ENCODE measurements at regions not wholly inside any gene's neighbourhood (a gene's known extent, or its start where the extent isn't known, plus 50 kb on each side); places are given as distances from the start of the nearest gene placed in this dataset.

- no peak for DNase-seq (ENCODE audit: low spot score)
Observed at GRCh38 chr1:188382851-188383250, 1554.1 kb downstream of the PLA2G4A start.

GRCh38 chr1:188386161-188386560, 1557.4 kb downstream of the PLA2G4A start:
- DNase-seq (ENCODE audit: low spot score) = no peak

- no peak for DNase-seq (ENCODE audit: low spot score)
Observed at GRCh38 chr1:188386666-188387065, 1557.9 kb downstream of the PLA2G4A start.

DNA sequence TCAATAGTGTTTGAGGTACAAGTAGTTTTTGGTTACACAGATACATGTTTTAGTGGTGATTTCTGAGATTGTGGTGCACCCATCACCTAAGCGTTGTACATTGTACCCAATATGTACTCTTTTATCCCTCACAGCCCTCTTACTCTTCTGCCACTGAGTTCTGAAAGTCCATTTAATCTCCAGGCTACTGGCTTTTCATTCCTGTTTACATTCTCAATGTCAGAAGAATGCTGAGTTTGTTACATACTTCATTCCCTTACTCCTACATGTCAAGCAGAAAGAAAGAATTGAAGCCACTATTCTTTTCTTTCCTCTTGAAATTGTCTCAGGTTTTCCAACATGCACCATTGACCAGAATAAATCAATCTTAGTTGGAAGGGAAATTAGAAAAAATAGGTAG, 1565.9 kb downstream of the PLA2G4A start:
- DNase-seq (ENCODE audit: low spot score) = no peak

GRCh38 chr1:188397521-188397920, 1568.8 kb downstream of the PLA2G4A start:
- no peak for DNase-seq (ENCODE audit: low spot score)

DNA sequence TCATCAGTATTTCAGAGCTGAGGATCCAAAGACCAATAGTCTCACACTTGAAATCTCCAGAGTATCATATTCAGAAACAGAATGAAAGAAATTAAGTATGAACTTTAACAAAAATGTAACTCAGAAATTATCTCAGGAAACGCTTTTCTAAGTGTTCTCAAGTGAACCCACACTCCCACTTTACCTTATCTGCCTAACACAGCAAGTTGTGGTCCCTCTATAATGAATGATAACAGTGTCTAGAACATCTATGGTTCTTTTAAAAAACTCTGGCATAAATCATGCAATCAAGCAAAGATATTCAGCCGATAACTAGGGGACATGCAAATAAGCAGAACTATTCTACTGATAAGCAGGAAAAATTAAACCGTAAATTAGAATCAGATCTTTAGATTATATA, 1574.2 kb downstream of the PLA2G4A start:
- DNase-seq (ENCODE audit: low spot score) = no peak

DNA sequence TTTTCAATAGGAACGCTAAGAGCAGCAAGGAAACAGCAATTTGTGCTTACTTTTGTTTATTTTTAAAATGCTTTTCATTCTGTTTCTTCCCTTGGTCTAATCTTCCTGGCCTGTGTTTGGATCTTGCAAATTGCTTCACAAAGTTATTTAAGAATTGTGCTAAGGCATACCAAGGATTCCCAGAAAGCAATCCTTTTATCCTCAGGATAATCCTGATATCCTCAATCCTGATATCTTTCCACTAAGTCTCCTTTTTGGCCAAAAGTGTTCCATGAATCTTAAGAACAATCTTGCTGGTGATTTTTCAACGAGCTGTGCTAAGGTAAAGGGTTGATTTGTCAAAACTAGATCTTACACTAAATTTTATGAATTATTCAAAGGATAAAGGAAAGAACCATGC, 1577.9 kb downstream of the PLA2G4A start:
- DNase-seq (ENCODE audit: low spot score) = no peak

DNA sequence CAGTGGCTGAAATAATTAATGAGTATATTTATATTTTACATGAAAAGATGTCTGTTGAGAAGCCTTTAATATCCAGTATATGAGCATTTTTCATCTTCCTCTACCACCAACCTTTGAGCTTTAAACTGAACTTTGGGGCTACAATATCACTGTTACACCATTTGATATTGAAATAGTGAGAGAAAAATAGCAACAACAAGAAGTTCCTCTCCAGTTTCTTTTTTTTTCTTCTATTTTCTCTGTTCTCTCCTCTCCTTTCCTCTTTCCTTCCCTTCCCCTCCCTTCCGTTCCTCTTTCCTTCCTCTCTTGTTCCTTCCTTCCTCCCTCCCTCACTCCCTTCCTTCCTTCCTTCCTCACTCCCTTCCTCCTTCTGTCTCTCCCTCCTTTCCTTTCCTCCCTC, 1591.4 kb downstream of the PLA2G4A start:
- no peak for DNase-seq (ENCODE audit: low spot score)

DNA sequence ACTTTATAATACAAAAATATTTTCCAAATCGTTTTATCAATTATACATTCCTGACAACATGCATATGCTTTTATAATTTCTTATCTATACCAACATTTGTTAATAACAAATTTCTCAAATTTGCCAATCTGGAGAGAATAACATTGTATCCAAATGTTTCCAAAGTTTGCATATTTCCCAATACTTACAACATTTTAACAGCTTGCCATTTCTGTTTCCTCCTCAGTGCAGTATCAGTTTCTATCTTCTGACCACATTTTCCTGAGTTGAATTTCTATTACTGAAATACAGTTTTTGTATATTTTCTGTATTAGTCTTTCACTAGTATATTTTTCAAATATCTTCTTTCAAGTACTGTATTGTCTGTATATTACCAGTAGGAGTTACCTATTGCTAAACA, 1594.3 kb downstream of the PLA2G4A start:
- no peak for DNase-seq (ENCODE audit: low spot score)

GRCh38 chr1:188424176-188424575, 1595.4 kb downstream of the PLA2G4A start:
- no peak for DNase-seq (ENCODE audit: low spot score)

DNA sequence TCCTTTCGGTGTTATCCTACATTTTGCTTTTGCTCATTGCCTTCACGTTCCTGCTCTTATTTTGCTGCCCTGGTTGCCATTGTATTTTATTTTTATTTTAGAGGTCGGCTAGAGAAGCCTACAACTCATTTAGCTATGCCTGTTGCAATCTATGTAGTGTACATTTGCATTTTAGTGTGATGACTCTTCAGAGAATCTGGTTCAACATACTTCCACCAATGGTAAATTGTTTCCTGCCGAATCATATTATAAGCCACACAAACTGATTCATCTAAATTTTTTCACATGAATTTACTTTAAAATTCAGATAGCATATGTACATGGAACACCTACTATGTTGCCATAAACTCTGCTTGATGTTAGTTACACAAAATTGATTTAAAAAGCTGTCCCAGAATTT, 1596.9 kb downstream of the PLA2G4A start:
- DNase-seq (ENCODE audit: low spot score) = no peak

DNA sequence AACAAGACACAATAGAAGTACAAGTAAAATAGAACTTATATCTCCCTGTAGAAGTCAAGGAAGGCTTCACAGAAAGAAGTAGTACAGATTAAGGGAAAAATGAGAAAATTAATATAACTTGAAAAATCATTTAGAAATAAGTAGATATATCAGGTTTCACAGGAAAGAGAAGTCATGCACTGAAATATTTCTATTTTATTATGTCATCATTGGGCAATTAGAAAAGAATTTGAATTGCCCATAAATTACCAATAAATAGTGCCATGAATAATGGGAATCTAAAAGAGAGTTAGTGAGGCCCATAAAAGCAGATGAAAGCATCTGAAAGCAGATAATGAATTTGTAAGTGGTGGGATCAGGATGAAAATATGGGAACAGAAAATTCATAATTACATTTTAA, 1597.8 kb downstream of the PLA2G4A start:
- DNase-seq (ENCODE audit: low spot score) = no peak

DNA sequence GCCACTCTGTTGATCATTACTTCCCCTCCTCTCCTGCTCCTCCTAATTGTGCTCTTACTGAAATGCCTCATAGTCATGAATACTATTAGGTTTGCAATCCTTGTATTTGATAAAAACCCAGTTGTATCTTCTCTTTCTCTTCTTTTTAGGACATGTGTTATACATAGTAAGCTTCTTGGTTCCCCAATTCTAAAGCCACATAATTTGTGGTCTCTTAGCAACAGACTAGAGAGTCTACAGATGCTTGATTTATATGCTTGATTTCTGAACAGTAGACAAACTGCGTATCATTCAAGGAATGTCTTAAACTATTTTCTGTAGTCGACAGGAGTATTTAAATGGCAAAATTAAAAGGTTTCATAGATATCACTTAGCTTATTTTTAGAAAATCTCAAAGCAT, 1598.9 kb downstream of the PLA2G4A start:
- no peak for DNase-seq (ENCODE audit: low spot score)

- no peak for DNase-seq (ENCODE audit: low spot score)
Observed at GRCh38 chr1:188429386-188429785, 1600.6 kb downstream of the PLA2G4A start.

- no peak for DNase-seq (ENCODE audit: low spot score)
Observed at GRCh38 chr1:188432427-188432826, 1603.7 kb downstream of the PLA2G4A start.

DNA sequence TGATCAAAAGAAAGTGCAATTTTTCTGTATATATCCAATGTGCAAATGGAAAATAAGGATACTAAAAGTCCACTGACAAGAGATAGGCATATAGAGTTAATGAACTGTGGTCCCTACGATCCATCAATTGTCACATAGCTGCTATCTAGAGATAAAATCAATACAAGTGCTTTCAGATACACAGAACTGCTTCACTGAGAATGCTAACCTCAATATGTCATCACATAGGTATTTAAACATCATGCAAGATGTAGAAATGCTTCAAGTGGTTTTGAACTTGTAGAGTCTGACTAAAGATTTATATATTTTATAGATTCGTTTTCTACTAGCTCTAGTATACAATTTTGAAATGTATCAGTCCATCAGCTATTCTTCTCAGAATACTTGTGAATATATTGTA, 1604.7 kb downstream of the PLA2G4A start:
- no peak for DNase-seq (ENCODE audit: low spot score)

DNA sequence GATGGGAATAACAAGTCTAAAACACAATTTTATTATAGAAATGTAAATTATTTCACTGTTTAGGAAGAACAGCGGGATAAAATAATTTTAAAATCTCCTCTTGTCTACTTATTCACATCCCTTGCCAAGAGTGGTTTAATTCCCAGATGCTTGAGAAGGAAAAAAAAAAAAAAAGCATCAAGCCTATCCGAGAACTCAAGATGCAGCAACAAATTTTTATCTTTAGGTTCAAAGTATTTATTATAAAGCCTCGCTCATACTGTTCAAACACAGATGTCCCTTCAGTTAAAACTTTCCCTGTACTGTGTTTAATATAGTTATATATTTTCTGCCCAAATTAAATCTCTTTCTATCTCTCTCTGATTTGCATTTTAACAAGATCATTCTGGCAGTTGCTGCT, 1615.8 kb downstream of the PLA2G4A start:
- no peak for DNase-seq (ENCODE audit: low spot score)

DNA sequence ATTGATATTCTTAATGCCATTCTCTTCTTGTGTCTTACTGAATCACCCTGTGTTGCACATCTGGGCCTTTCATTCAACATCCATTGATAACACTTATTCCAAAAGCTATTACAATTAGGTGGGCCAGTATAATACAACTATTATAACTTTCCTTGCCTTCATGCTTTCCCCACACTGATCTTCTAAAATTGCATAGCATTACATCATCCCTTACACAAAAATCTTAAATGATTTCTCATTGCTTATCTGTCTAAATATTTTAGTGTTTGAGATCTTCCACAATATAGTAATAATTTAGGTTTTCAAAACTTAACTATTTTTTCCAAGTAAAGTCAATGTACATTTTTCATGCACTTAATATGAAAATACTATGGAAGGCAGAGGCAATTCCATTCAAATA, 1634.1 kb downstream of the PLA2G4A start:
- DNase-seq (ENCODE audit: low spot score) = no peak

DNA sequence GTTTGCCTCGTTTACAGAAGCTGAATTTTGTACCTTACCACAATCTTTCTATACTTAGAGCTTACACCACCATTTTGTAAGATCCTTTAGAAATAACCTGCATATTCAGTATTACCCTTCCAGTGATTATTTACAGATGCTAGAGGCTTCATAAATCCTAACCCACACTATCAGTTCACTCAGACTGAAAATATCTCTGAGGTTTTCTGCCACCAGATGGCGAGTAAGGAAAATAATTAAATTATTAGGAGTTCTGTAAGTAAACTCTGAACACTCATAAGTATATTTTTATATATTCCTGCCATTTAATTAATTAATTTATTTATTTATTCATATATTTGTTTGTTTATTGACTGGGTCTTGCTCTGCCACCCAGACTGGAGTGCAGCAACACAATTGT, 1635.2 kb downstream of the PLA2G4A start:
- no peak for DNase-seq (ENCODE audit: low spot score)

DNA sequence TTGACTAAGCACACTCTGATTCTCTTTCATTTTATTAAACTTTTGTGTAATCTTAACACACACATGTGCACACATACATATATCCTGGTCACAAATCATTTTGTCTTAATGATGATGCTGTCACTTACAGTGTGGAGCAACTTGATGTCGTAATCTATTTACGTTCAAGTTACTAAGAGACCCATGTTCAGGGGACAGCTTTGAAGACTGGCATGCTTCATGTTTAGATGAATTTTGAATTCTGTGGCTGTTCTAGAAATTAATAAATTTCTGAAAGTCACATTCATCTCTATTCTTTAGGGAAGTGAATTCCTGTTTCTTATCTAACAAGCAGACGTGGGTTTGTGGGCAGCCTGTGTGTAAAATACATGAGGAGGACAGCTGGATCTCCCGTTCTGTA, 1637.8 kb downstream of the PLA2G4A start:
- DNase-seq (ENCODE audit: low spot score) = no peak

GRCh38 chr1:188476606-188477005, 1647.9 kb downstream of the PLA2G4A start:
- DNase-seq (ENCODE audit: low spot score) = no peak

- no peak for DNase-seq (ENCODE audit: low spot score)
Observed at GRCh38 chr1:188489336-188490112, 1660.8 kb downstream of the PLA2G4A start.

GRCh38 chr1:188496506-188496905, 1667.8 kb downstream of the PLA2G4A start:
- DNase-seq (ENCODE audit: low spot score) = no peak

- no peak for DNase-seq (ENCODE audit: low spot score)
Observed at GRCh38 chr1:188497020-188497419, 1668.3 kb downstream of the PLA2G4A start.

All from mesenteric fat pad (tissue), 1 donor.